ENCODE measurements at regions not wholly inside any gene's neighbourhood (a gene's known extent, or its start where the extent isn't known, plus 50 kb on each side); places are given as distances from the start of the nearest gene placed in this dataset.

DNA sequence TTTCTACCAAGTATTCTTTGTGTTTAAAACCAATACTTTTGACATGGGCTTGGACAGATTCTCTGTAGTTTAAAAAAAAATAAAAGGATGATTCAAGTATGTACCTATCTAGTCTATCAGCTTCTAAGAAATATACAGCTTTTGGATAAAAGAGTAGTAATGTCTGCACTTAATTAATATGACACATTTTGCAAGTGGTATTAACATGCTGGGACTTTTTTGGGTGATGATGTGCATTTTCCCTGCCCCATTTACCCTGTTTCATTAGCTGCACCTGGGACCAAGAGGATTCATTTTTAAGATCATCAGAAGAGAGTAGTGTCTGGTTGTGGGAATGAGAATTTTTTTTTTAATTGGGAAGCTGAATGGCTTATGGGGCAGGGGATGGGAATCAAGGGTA lies 236.2 kb upstream of the KLF14 start:
- no peak for DNase-seq (ENCODE audit: low read depth)

DNA sequence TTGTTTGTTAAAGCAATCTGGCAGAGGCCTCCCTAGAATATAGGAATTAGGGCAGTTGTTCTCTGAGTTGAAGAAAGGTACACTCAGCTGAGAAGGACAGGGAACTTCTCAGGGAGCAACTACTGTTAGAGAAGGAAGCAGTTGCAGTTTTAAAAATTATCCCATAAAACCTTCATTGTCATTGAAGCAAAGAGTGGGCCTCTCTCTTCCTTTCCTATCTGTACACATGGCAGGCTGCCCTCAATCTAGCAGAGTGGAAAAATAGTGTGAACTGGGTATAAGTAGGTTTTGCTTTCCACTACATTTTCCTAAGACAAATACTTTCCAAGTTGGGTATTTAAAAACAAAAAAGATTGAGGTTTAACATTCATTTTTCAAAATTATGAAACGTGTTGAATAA lies 236.7 kb upstream of the KLF14 start:
- no peak for DNase-seq (ENCODE audit: low read depth)

DNA sequence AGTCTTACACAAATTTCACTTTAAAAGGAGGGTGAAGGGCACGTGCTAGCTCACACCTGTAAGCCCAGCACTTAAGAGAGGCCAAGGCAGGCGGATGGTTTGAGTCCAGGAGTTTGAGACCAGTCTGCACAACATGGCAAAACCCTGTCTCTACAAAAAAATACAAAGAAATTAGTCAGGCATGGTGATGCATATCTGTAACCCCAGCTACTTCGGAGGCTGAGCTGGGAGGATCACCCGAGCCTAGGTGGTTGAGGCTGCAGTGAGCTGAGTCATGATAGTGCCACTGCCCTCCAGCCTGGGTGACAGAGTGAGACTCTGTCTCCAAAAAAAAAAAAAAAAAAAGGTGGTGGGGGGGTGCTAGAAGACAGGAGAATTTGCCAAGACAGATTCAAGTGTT lies 237.3 kb upstream of the KLF14 start:
- DNase-seq (ENCODE audit: low read depth), result no peak

DNA sequence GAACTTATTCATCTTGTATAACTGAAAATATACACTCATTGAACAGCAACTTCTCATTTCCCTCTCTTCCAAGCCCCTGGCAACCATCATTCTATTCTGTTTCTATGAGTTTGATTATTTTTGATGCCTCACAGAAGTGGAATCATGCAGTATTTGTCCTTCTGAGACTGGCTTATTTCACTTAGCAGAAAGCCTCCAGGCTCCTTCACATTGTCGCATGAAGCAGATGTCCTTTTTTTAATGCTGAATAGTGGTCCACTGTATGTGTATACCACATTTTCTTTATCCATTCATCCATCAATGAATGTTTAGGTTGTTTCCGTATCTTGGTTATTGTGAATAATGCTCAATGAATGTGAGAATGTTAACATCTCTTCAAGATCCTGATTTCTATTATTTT lies 238.2 kb upstream of the KLF14 start:
- no peak for DNase-seq (ENCODE audit: low read depth)

DNA sequence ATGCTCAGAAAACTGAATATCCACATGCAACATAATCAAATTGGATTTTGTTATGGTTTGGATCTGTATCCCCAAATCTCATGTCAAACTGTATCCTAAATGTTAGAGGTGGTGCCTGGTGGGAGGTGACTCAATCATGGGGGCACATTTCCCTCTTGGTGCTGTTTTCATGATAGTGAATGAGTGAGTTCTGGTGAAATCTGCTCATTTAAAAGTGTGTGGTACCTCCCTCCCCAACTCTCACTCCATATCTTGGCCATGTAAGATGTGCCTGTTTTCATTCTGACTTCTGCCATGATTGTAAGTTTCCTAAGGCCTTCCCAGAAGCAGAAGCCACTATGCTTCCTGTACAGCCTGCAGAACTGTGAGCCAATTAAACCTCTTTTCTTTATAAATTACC lies 239.6 kb upstream of the KLF14 start:
- DNase-seq (ENCODE audit: low read depth), result no peak

DNA sequence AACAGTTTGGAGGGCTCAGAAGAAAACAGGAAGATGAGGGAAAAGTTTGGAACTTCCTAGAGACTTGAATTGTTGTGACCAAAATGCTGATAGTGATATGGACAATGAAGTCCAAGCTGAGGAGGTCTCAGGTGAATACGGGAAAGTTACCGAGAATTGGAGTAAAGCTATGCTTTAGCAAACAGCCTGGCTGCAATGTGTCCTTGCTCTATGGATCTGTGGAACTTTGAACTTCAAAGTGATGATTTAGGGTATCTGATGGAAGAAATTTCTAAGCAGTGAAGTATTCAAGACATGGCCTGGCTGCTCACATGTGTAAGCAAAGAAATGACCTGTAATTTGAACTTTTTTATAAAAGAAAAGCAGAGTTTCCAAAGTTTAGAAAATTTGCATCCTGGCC lies 240.2 kb upstream of the KLF14 start:
- DNase-seq (ENCODE audit: low read depth), result no peak

DNA sequence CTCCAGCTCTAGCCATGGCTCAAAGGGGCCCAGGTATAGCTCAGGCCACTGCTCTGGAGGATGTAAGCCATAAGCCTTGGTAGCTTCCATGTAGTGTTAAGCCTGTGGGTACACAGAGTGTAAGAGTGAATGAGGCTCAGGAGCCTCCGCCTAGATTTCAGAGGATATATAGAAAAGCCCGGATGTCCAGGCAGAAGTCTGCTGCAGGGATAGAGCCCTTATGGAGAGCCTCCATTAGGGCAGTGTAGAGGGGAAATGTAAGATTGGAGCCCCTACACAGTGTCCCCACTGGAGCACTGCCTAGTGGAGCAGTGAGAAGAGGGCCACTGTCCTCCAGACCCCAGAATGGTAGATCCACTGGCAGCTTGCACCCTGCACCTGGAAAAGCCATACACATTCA lies 240.8 kb upstream of the KLF14 start:
- DNase-seq (ENCODE audit: low read depth), result no peak

DNA sequence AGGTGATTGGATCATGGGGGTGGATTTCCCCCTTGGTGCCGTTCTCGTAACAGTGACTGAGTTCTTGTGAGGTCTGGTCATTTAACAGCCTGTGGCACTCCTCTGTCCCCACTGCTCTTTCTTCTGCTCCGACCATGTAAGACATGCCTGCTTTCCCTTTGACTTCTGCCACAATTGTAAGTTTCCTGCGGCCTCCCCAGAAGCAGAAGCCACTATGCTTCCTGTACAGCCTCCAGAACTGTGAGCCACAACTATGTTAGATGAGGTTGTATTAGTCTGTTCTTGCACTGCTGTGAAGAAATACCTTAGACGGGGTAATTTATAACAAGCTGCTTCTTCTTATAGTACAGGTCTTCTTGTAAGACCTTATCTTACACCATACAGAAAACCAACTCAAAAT lies 241.7 kb upstream of the KLF14 start:
- no peak for DNase-seq (ENCODE audit: low read depth)

DNA sequence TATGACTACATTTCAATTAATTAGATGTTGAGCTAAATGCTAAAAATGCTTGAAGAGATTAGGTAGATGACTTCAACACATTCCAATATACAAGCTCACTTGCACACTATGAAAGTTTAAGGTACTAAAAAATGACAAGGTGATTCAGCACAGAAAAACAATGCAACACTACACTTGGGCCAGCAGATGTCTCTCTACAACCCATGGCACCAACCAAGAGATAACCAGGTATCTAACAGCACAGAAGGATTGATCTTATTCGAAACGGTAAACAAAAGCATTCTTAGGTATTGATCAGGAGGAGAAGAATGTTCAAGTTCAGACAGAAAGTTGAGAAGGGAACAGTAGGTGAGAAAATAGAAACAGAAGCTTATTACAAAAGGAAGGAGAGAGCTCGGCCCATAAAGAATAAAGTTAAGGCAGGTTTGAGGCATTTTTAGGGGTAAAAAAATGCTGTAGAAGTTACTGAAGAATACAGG lies 248.2 kb upstream of the KLF14 start:
- DNase-seq (ENCODE audit: low read depth), result no peak

DNA sequence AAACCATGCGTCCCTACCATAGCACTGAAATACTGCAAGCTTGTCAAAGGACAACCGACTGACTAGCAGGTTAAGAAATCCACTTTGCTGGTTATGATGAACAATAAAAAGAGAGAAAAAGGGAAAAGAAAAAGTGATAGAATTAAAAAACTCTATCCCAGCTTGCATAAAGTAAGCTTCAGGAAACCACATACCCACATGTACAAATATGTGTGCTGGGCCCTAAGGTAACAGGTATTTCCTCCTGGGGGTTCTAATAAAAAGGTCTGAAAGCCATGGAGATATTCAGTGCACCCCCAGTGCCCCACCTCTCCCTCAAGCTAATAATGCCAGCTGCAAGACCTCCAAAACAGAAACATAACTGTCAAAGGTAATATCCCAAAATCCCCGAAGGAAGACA lies 248.6 kb upstream of the KLF14 start:
- no peak for DNase-seq (ENCODE audit: low read depth)

DNA sequence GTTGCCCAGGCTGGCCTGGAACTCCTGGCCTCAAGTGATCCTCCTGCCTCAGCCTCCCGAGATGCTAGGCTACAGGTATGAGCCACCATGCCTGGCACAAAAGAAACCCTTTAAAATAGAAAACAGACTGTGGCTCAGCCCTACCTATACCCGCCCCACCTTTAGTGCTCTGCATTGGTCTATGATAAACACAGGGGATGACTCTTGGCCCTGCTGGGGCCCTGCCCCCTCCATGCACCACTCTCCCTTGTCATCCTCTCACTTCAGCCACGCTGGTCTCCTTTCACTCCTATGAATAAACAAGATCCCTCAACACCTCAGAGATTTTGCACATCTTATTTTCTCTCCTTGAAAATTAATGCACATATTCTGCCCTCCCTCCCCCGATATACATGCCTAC lies 251.4 kb upstream of the KLF14 start:
- DNase-seq (ENCODE audit: low read depth), result no peak

DNA sequence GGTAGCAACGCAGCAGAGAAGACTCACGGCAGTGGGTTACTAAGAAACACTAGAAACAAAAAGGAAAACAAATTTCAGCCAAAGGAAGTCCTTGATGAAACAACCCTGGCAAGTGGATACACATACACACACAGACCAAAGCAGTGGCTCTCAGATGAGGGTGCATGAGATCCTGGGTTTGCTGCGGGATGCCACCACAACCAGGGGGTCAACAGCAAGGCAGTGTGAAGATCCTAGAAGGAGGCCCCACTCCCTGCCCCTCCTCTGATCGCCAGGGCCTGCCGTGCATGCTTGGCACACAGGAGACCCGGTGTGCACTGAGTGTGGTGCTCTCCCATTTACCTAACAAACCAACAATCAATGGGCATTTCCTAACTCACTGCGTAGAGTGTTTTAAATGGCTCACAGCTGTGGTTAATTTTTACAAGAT lies 252.3 kb upstream of the KLF14 start:
- no peak for DNase-seq (ENCODE audit: low read depth)

DNA sequence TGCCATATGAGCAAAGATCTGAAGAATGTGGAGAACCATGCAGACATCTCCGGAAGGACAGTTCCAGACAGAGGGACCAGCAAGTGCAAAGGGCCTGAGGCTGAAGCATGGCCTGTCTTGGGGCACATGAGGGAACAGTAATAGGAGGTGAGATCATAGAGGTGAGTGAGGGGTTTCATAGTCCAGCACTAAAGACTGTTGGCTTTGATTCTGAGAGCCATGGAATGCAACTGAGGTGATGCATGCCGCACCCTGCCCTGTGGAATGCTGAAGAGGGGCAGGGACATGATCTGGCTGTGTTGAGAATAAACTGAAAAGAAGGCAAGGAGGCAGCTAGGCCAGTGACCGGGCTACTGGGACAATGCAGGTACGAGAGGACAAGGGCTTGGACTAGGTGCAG lies 253.1 kb upstream of the KLF14 start:
- no peak for DNase-seq (ENCODE audit: low read depth)

DNA sequence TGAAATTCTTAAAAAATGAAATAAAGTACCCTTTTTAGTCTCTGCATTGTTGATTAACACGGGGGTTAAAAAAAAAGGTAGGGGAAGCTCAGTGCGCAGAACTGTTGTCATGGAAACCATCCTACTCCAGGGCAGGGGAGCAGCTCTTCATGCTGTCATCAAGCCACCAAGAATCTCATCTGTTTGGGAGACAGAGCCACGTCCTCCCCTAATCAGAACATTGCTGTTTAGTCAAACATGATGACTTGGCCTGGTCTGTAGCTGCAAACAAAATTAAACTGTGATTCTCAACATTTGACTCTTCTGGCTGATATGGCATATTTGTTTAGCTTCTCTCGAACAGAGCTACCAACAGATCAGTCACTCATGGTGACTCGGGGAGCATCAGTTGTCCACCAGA lies 254.4 kb upstream of the KLF14 start:
- no peak for DNase-seq (ENCODE audit: low read depth)

DNA sequence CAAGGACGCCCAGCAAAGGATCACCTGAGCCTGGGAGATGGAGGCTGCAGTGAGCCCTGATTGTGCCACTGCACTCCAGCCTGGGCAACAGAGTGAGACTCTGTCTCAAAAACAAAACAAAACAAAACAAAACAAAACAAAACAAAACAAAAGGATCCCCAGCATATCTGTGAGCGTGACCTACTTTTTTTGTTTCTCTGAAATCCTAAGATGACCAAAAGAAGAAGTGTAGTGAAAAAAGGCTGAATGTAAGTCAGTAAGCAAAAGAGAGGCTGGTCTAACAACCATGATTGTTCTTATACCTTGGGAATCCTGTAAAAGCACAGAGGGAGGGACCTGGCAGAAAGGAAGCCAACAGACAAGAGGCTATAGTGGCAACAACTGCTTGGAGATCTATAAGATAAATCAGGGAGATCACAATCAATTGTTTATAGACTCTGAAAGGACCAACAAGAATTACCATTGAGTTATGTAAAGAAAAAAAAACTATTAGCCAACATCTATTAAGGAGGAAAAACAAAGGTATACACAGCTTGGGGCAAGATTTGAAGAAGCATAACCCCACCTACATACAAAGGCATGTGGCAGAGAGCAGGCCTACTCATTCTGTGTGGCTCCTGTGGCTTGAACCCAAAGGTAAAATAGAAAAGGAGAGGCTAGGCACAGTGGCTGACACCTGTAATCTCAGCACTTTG lies 255.2 kb upstream of the KLF14 start:
- DNase-seq (ENCODE audit: low read depth), result no peak

DNA sequence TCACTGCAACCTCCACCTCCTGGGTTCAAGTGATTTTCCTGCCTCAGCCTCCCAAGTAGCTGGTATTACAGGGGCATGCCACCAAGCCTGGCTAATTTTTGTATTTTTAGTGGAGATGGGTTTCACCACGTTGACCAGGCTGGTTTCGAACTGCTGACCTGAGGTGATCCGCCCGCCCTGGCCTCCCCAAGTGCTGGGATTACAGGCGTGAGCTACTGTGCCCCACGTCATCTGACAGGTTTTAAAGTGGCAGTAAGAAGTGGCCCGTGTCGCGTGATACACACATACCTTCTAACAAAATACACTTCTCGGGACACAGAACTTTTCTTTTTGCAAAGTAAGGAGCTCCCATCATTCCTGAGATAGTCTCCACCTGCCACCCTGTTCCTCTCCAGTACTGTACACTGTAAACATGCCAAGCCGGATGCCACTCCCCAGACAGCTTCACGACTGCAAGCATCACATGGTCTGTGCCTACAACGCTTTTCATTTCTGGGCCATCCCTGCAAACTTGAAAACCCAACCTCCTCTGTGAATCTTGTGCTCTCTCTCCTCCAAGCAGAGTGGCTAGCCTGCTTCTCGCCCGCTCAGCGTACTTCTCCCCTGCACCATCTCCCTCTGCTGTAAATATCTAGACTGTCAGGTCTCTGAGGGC lies 256.3 kb upstream of the KLF14 start:
- no peak for DNase-seq (ENCODE audit: low read depth)

DNA sequence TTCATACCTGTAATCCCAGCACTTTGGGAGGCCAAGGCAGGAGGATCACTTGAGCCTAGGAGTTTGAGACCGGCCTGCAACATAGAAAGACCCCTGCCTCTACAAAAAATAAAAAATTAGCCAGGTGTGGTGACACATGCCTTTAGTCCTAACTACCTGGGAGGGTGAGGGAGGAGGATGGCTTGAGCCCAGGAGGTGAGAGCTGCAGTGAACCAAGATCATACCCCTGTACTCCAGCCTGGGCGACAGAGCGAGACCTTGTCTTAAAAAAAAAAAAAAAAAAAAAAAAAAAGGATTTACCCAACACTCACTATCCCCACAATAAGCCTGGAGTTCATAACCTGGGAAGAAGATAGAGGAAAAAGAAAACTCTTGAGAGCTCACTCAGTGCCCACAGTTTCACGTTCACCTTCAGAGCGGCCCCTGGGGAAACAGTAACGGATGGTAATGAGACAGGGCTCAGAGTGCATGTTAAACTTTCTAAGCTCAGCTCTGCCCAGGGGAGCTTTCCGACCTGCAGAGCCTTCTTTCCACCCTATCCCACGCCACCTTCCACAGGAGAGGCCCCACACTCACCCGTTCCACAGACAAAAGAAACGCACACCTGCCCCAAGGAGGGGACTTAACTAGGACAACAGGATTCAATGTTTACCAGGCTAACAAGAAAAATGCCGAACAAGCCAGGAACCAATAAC lies 259.8 kb upstream of the KLF14 start:
- no peak for DNase-seq (ENCODE audit: low read depth)

DNA sequence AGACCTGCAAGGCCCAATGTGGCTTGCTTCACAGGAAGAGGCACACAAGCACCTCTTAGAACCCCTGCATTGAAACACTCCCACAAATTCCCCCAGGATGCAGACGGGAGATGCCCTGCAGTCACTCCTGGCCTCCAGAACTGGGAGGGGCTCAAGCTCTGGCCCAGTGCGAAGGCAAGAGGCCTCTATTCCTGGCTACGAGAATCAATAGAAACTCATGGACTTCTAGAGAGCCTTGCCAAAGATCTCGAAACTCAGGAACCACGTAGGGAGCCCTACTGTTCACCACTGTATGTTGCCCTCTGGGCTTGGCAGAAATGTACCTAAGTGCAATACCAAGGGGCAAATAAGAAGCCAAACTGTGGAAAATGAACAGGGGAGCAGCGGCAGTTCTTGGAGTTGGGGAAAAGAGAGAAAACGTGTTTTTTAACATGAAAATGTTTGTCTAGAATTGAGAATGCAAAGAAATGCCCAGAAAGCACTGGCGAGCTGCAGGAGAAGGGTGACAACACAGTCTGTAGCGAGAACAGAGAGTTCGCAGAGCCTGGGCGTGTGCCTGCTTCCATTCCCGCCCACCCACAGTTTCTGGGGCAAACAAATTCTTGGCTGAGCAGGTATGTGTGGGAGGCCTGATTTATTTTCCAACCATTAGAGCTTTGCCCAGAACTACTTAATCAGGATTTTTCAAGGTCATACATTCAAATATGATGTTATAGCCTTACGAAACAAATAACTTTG lies 260.5 kb upstream of the KLF14 start:
- DNase-seq (ENCODE audit: low read depth), result no peak

DNA sequence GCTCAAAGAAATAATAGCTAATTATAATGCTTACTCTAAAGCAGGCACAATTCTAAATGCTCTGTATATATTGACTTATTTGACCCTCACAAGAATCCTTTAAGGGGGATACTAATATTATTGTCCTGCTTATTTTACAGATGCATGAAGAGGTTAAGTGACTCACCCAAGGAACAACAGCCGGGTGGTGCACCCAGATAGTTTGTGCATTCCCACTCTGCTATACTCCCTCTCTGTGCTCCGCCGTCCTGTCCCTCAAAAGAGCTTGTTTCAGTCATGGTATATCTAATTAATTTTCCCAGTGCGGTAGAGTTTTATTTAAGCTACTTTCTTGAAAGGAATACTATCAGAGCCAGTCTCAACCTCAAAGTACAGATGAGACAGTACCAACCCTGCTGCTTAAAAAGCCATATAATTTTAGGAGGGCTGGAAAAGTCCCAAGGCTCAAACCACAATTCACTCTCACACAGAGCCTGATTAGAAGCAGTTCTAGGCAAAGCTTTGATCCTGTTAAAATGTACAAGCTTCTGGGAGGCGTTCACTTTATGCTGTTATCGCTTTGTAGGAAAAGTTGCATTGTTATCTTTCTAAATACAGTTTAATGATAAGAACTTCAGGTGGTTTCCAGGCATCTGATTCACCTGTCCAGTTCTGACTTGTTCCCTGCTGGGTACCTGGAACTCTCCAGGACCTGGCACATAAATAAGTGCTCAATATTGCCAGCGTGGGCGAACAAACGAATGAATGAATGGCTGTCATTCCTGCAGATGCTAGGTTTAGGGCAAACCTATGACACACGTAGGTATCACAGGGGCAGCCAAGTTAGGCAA lies 261.5 kb upstream of the KLF14 start:
- no peak for DNase-seq (ENCODE audit: low read depth)

DNA sequence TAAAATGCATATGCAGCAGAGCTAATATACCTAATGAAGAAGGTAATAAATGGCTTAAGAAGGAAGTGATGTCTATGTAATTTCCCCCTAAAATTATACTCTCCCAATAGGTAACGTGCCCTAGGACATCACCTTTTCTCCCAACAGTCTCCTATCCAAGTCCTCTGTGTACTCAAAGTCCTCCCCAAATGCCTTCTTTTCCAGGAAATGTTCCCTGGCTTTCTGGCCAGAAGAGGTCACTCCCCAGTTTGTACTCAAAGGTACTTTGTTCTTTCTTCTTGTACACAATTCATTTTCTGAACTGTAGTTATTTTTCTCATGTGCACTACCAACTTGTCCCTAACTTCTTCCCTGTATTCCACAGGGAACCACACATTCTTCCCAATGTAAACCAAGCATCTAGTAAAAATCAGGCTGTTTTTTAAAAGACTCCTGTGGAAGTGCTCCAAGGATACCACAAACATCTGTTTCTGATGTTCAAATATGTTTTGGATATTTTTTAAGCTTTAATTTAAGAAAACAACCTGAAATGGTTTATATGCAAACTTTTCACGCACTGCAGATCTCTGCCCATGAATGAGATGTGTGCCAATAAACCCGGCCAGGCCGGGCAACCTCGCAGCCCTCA lies 262.3 kb upstream of the KLF14 start:
- DNase-seq (ENCODE audit: low read depth), result no peak

DNA sequence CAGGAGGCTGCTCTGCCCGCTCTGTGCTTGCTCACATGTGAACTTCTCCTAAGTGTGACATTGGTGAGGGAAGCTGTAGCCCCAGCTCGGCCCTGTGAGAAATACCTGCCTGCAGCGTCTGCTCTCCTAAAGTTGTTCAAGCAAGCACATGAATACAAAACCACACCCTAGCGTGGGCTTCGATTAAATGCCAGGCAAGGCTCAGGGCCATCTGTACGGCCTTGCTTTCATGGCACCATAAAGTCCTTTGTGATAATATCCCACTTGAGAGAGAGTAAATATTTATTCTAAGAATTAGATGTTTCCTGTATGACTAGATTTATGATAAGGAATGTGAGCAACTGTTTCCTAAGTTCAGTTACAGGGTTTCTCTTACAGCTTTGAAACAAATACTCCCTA lies 262.8 kb upstream of the KLF14 start:
- DNase-seq (ENCODE audit: low read depth), result no peak

All from stimulated activated CD8-positive, alpha-beta memory T cell treated with anti-CD3 and anti-CD28 coated beads, Interleukin-7, amount 100 ng/mL, for 24 hours (primary cell).